HG03095 (cell line): ENCODE measurements at regions not wholly inside any gene's neighbourhood (a gene's known extent, or its start where the extent isn't known, plus 50 kb on each side); places are given as distances from the start of the nearest gene placed in this dataset.
"Not testable (repeated sequence)": the region's sequence is repeated elsewhere in the genome, so short reads cannot be mapped to it uniquely, and the experiment has no call there.

Experiments used
- ATAC-seq: cut with Tn5 transposase; IDR thresholded peaks from one replicate; pipeline ENCODE4 v1.9.1; 2021; ENCODE audit warnings: moderate library complexity; ENCODE audit not compliant: unreplicated experiment

- ATAC-seq = no peak
Measured at GRCh38 chr12:115813256-115813655, 464.2 kb downstream of the MED13L start.

- ATAC-seq = no peak
Measured at GRCh38 chr12:115811929-115812328, 465.6 kb downstream of the MED13L start.

- ATAC-seq = no peak
Measured at GRCh38 chr12:115811045-115811444, 466.4 kb downstream of the MED13L start.

DNA sequence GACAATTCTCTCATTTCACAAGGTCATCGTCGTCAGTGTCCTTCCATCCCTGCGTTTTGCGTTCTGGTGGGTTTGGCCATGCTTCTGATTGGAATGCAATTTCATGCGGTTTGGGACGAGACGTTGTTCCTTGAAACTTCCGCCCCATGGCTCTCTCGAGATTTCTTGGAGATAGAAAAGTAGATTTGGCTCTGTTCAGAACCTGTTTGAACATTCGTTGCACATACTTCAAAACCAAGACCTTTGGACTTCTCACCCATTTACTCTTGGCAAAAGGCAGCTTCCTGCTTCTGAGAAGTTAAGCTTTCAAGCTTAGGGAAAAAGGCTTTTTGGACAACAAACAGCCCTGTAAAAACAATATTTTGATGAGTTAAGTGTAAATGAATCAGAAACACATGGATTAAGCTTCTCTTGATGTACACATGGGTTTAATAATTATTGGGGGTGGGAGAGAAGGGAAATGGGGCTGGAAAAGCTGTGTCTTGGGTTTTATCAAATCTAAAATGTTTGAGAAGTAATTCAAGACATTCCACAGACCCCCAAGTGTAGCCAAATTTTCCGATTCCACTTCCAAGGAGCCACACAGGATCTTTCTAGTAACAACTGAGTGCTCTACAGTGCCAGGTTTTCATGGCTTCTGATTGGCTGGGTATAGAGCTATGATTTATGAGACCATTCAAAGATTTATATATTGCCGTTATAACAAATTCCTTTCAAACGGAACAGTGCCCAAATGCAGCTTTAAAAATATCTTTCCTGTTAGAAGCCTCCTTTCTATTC lies 467.2 kb downstream of the MED13L start:
- ATAC-seq = no peak

DNA sequence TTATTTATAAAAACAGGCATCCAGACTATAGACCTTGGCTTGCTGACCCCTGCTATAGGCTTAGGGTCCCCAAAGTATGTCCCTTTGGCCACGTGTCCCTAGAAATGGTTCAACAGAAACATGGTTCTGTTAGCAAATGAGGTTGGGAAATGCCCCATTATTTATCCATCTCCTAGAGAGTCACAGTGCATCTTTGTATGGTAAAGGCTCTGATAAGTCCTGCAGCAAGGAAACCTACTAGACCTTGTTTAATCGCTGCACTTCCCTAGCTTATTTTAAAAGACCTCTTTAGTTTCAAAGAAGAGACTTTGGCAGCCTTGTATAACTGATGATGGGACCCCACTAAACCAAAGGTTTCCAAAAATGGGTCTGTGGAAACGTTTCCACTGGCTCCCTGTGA lies 471.5 kb downstream of the MED13L start:
- ATAC-seq = no peak

- ATAC-seq = no peak
Measured at GRCh38 chr12:115802767-115803166, 474.7 kb downstream of the MED13L start.

DNA sequence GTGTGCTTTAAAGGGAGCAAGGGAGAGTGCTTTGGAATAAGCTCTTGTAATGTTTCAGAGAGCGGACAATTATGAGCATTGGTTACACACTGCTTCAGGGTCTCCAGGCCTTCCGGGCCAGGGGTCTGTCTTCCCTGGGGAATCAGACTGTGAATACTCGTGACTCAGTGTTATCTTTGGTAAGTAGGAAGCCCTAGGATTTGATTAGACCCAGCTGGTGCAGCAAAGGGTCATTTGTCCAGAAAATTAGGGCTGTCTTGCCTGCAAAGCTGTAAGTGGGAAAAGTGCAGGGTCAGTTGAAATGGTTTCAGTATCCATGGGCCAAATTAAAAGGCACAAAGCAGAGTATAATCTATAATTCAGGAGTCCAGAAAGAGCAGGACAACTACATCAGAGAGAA lies 475.6 kb downstream of the MED13L start:
- ATAC-seq = no peak

DNA sequence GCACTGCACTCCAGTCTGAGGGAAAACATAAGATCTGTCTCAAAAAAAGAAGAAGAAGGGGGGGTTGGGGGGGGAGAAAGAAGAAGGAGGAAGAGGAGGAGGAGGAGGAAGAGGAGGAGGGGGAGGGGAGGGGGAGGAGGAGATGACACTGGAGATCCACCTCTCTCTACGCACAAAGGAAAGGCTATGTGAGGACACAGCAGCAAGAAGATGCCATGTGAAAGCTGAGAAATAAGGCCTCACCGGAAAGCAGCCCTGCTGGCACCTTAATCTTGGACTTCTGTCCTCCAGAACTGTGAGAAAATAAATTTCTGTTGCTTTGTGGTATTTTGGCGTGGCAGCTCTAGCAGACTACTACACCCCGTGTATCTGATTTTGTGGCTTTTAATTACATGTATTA lies 477.9 kb downstream of the MED13L start:
- ATAC-seq = no peak

DNA sequence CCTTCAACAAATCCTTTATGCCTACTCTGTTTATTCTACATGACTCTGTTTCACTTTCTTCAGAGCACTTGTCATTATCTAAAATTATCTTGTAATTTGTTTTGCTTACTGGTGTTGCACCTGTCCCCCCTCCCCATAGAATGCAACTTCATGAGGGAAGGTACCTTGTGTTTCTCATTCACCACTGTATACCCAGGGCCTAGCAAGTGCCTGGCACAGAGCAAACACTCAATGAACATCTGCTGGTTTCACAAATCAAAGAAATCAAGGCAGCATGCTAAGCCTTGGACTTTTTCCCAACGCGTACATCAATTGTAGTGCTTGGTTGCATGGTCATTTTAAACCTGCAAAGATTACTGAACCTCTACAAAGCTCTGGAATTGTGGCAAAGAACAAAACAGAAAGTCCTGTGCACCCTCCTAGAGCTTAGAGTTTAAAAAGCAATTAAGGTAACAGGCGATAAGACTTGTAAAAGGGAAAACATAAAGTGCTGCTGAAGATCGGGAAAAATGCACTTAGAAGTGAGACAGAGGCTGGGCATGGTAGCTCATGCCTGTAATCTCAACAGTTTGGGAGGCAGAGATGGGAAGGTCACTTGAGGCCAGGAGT lies 479.1 kb downstream of the MED13L start:
- no peak for ATAC-seq

DNA sequence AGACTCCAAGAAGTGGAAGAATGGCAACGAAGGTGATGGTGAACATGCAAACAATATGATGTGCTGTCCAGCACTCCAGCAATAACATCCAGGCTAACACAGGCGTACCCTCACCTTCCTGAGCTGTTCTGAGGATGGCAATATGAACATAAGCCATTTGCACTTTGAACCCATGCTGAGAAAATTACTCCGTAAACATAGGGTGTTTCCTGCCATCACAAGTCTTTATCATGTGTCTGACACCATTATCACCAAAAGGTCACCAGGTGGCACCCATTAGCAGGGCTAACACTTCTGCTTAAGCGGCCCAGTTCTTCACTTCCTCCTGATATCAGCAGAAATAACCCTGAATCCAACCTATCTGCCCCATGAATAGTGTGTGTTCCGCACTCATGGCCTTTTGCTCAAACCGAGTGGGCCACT lies 482.8 kb downstream of the MED13L start:
- no peak for ATAC-seq

DNA sequence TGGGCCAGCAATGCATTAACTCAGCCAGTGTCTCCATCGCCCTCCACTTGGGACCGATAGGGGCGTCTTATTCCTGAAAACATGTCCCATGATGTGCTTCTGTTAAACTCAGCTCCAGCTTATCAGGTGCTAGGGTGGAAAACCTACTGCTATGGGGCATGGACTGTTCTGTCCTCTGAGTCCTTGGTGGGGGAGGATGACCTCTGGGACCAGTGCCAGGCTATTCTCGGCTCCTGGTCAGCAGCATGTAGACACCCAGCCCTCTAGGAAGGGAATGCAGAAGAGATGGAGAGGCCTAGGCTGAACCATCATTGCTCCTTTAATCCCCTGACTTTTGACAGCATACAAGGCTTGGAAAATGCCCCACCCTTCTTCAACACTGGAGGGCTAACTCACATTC lies 486.2 kb downstream of the MED13L start:
- no peak for ATAC-seq

DNA sequence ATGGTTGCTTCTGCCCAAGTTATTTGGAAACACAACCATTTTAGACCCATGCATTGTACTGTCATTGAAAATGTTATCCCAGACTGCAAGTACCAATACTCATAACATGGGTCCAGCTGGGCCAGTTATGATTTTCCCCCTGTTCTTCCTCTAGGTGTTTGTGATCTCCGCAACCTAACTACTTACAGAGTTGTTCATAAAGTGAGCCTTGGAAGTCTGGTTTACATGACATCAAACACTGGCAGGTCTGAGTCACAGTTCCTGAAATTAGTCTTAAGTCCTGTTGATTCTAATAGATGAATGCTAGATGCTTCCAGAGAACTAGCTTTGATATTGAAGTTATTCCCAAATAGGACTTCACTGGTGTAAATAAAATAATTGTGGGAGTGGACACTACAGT lies 487.0 kb downstream of the MED13L start:
- no peak for ATAC-seq

- ATAC-seq = not testable (repeated sequence)
Measured at GRCh38 chr12:115786490-115786889, 491.0 kb downstream of the MED13L start.

DNA sequence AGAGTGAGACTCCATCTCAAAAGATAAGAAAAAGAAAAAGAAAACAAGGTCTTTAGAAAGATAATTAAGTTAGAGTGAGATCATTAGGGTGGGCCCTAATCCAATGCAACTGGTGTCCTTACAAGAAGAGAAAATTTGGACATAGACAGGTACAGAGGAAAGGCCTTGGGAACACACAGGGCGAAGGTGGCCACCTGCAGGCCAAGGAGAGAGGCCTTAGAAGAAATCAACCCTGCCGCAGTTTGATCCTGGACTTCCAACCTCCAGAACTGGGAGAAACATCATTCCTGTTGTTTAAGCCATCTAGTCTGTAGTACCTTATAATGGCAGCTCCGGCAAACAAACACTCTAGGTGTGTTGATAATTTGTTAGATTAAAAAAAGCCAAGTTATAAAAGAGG lies 491.9 kb downstream of the MED13L start:
- no peak for ATAC-seq

- ATAC-seq = no peak
Measured at GRCh38 chr12:115776399-115776798, 501.1 kb downstream of the MED13L start.

GRCh38 chr12:115774148-115774895 lies 503.2 kb downstream of the MED13L start:
- no peak for ATAC-seq

DNA sequence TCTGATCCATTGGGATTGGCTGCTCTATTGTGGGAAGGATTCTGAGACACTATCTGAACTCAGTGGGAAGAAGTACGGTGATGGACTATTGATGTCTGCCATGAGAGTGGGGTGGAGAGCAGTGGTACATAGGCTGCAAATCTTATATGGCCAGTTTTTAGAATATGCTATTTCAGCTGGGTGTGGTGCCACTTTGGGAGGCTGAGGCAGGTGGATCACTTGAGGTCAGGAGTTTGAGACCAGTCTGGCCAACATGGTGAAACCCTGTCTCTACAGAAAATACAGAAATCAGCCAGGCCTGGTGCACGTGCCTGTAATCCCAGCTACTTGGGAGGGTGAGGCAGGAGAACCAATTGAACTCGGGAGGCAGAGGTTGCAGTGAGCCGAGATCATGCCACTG lies 505.9 kb downstream of the MED13L start:
- no peak for ATAC-seq

DNA sequence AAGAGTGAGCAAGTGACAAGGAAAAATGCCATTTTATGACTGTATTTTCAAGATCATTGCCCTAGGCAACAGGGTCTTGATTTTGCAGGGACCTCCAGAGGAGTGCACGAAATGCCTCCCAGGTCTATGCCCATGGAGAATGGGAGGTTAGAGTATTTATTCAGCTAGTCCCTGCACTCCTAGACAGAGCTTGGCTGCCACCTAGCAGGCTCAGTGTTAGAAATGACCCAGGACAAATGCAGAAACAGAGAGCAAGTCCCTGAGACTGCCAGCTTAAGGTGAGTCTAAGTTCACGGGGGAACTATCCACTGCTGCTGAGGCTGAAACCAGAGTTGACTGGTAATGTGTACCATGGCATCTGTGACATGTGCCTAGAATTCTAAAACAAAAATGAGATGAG lies 506.4 kb downstream of the MED13L start:
- no peak for ATAC-seq

DNA sequence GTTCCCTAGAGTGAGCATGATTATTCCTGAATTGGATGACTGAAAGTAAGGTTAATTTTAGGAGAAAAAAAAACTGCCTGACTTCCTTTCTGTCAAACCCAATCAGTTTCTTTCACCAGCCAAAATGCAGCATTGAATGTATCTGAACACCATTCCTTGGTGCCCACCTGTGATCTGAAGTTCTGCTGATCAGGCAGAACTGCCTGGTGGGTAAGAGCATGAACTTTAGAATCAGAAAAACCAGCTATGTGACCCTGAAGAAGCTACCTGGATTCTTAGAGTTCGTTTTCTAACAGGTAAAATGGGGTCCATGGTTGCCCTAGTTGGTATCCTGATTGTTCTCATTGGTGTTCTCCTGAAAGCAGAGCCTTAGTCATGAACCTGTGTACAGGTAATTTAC lies 506.9 kb downstream of the MED13L start:
- ATAC-seq = no peak

DNA sequence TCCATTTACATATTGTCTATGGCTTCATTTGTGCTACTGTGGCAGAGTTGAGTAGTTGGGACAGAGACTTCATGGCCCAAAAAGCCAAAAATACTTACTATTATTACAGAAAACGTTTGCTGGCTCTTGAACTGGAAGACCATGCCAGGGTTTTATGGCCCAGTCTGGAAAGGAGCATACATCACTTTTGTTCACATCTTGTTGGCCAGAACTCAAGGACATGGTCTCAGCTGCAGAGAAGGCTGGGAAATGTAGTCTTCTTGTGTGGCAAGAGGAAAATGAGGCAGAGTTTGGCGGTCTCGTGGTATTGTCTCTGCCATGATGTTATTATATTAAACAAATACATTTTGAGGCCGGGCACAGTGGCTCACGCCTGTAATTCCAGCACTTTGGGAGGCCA lies 509.6 kb downstream of the MED13L start:
- no peak for ATAC-seq

- ATAC-seq = no peak
Measured at GRCh38 chr12:115763982-115764621, 513.4 kb downstream of the MED13L start.

DNA sequence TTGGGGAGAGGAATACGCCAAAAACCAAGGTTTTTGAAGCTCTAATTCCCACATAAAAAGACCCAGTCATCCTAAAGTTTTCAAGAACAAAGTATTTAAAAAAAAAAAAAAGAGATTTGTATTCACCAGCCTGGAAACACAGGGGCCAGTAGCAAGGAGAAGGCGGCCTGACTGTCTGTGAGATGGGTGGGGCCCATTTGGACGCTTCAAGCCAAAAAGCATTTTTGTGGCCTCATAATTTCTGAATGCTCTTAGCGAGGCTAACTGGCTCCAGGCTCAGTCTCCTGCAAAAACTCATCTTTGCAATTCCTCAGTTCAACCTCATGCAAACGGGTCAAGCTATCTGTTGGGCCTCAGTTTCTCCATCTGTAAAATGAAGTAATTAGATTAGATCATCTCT lies 514.1 kb downstream of the MED13L start:
- no peak for ATAC-seq
